Naive thymus-derived CD8-positive, alpha-beta T cell (primary cell): ENCODE measurements at regions not wholly inside any gene's neighbourhood (a gene's known extent, or its start where the extent isn't known, plus 50 kb on each side); places are given as distances from the start of the nearest gene placed in this dataset.

Experiments
- ATAC-seq, 2 donors: fragments of 150-1000 bp; cut with Tn5 transposase in 1 of 2; sonication (Bioruptor Pico), chemical (Tn5 transposase) in 1 of 2; 1 replicate in 1 of 2; 2 replicates in 1 of 2; pipeline ENCODE4 v1.10.0; 2021; ENCODE audit warnings: mild to moderate bottlenecking in 2 of 2, moderate library complexity in 2 of 2
- POLR2A ChIA-PET: fragments of 350-600 bp; sonication (Branson Sonifier 250); formaldehyde crosslinking; loops from one replicate; lab custom pipeline; 2021; ENCODE audit warnings: antibody characterized with exemption; lab: Charles Lee
- DNase-seq, 10 donors: peaks; one replicate each; pipeline versions ENCODE4 v3.0.0 to v3.0.0-alpha.2; 2020 to 2022
- H3K27ac Mint-ChIP-seq, 10 donors: one replicate each; pipeline ENCODE4 v1.8.0; 2020 to 2022; ENCODE audit warnings: mild to moderate bottlenecking in 10 of 10, mixed read lengths in 10 of 10, moderate library complexity in 4 of 10, inconsistent platforms in 1 of 10
- H3K27me3 Mint-ChIP-seq, 5 donors: one replicate each; pipeline ENCODE4 v1.8.0; 2021 to 2022; ENCODE audit warnings: mixed read lengths in 5 of 5
- H3K36me3 Mint-ChIP-seq, 3 donors: one replicate each; pipeline ENCODE4 v1.8.0; 2020 to 2022; ENCODE audit warnings: mixed read lengths in 3 of 3, mild to moderate bottlenecking in 2 of 3, inconsistent platforms in 1 of 3
- H3K4me1 Mint-ChIP-seq, 4 donors: one replicate each; pipeline ENCODE4 v1.8.0; 2021 to 2022; ENCODE audit warnings: mixed read lengths in 4 of 4
- H3K4me3 Mint-ChIP-seq, 10 donors: one replicate each; pipeline ENCODE4 v1.8.0; 2020 to 2022; ENCODE audit warnings: mild to moderate bottlenecking in 10 of 10, mixed read lengths in 10 of 10, moderate library complexity in 6 of 10, inconsistent platforms in 1 of 10
- H3K9me3 Mint-ChIP-seq, 9 donors: one replicate each; pipeline ENCODE4 v1.8.0; 2020 to 2022; ENCODE audit warnings: mixed read lengths in 9 of 9, mild to moderate bottlenecking in 3 of 9, inconsistent platforms in 1 of 9, moderate library complexity in 1 of 9

DNA sequence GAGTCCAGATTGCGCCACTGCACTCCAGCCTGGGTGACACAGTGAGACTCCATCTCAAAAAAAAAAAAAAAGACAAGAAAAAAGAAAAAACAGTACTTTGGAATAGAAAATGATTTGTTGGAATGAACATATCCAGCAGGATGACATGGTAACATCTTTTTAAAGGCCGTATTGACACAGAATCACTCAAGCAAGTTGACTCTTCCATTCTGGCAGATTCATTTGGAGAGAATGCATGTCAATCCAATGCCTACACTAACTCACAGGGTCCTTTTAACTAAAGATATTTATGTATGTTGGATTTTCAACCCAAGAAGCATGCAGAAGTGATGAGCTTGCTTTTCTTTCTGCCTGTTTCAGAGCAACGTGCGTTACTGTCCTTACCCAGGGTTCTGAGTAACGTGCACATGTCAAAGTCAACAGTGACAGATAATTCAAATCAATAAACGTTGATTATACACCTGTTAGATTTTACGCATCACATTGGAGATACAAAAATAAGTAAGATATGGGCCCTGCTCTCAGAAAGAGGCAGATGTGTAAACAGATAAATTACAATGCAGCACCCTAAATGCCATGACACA, 77.1 kb upstream of the FNDC3B start:
- POLR2A ChIA-PET = no interaction called here
- peaks cover 0 to 6% (median 0%) of the 10 kb centered on the region in 4 donors for H3K4me1 Mint-ChIP-seq
- H3K4me3 Mint-ChIP-seq = no peak overlapping the region
- H3K9me3 Mint-ChIP-seq = no peaks in the 10 kb centered on the region
- no peaks in the 10 kb centered on the region for H3K36me3 Mint-ChIP-seq
- peaks cover 0 to 20% (median 8%) of the 10 kb centered on the region in 5 donors for H3K27me3 Mint-ChIP-seq
- DNase-seq (no peak), ATAC-seq (no peak)
- H3K27ac Mint-ChIP-seq = no peak overlapping the region

DNA sequence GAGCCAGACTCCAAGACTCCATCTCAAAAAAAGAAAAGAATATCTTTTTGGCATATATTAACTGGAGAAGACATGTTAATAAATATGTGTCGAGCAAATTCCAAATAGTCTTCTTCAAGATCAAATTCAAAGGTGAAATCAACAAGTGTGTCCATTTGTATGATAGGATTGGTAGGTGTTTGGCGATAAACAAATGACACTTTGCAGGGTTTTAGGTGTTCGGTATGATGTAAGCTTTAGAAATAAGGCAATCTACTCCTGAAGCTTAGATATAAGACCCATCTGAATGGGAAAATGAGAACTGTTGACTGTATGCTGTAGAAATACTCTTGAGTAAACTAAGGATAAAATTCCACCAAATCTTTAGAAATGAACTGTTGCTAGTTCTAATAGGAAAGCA, 75.8 kb upstream of the FNDC3B start:
- ATAC-seq (no peak), DNase-seq (no peak)
- Mint-ChIP-seq H3K9me3 (no peaks in the 10 kb centered on the region), H3K4me3 (no peak overlapping the region), H3K4me1 (peaks cover 0 to 6% (median 0%) of the 10 kb centered on the region in 4 donors), H3K36me3 (no peaks in the 10 kb centered on the region), H3K27ac (no peak overlapping the region), H3K27me3 (peaks cover 0 to 20% (median 4%) of the 10 kb centered on the region in 5 donors)
- POLR2A ChIA-PET = no interaction called here

DNA sequence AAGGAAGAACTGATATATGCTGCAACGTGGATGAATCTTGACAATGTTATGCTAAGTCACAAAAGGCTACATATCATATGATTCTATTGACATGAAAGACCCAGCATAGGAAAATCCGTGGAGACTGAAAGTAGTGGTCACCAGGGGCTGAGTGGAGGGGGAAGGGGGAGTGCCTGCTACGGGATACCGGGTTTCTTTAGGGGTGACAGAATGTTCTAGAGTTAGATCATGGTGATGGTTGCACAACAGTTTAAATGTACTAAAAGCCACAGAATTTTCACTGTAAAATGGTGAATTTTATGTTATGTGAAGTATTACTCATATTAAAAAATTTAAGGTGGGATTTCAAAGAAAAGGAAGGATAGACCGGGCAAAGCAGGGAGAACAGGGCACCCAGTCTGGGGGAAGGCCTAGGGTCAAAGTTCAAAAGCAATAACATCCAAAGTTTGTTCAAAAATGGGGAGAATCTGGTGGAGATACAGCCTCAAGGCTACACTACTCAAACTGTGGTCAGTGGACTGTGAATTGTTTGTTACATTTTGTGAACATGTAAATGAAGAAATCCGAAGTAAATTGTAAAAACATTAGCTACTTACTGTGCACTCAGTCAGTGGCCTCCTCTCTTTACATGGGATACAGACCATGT, 74.2 kb upstream of the FNDC3B start:
- POLR2A ChIA-PET = no interaction called here
- ATAC-seq (no peak), DNase-seq (no peak)
- peaks cover 0 to 13% (median 0%) of the 10 kb centered on the region in 5 donors for H3K27me3 Mint-ChIP-seq
- H3K27ac Mint-ChIP-seq = peak overlapping the region in 1 of 10 donors; percentile 26
- no peaks in the 10 kb centered on the region for H3K36me3 Mint-ChIP-seq
- peaks cover 0 to 6% (median 0%) of the 10 kb centered on the region in 4 donors for H3K4me1 Mint-ChIP-seq
- H3K4me3 Mint-ChIP-seq = no peak overlapping the region
- H3K9me3 Mint-ChIP-seq = peaks cover 0 to 3% (median 0%) of the 10 kb centered on the region in 9 donors

DNA sequence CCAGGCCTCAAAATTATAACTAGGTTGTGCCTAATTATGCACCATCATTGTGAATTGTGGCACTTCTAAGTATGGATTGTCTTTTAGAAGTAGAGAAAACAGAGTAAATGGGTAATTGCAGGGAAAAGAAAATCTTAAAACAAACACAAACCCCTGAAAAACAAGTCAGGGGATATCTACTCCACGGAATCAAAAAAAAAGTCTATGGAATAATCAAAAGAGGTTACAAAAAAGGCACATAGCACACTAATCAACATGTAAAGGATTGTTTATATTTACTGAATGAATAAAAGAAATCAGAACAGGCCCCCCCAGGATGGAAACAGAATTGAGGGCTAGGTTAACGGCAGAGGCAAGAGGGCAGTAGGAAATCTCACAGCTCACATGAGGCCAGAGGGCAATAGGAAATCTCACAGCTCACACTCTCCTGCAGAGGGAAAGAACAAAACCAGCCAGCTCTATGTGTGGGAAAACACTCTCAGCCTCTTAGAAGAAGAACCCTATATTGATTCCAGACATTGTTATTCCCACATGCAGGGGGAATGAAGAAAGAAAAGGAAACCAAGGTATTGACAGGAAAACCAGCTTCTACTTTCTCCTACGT, 72.7 kb upstream of the FNDC3B start:
- POLR2A ChIA-PET = no interaction called here
- H3K9me3 Mint-ChIP-seq = peaks cover 0 to 3% (median 0%) of the 10 kb centered on the region in 9 donors
- H3K27me3 Mint-ChIP-seq = peaks cover 0 to under 1% (median 0%) of the 10 kb centered on the region in 5 donors
- H3K36me3 Mint-ChIP-seq = no peaks in the 10 kb centered on the region
- ATAC-seq (no peak), DNase-seq (no peak)
- H3K27ac Mint-ChIP-seq = no peak overlapping the region
- H3K4me1 Mint-ChIP-seq = no peaks in the 10 kb centered on the region
- no peak overlapping the region for H3K4me3 Mint-ChIP-seq

DNA sequence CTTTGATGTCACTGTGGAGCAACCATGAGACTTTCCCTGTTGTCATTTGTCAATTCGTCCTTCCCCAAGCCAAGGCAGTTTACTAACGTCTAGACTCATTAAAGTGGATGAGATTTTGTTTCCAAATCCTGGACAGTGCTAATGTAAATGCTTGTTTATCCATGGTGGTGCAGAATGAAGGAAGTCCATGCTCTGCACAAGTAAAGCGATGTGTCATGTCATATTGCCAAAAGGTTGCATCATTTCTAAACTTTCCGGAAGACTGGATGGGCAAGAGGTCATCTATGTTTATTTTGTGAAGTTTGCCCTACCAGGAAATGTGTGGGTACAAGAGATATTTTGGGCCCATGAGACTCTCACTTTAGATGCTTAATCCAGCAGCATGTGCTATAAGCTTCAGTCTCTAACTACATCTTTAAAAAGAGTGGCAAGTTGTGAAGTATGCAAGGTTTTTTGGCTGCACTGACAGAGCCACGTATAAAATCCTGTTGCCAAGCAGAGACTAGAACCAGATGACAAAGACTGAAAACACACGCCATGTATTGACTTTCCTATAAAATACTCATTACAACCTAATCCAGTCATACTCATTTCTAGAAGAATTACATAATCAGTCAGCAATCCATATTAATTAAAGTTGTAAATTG, 72.1 kb upstream of the FNDC3B start:
- DNase-seq (no peak), ATAC-seq (no peak)
- peaks cover 0 to 1% (median 0%) of the 10 kb centered on the region in 5 donors for H3K27me3 Mint-ChIP-seq
- no peaks in the 10 kb centered on the region for H3K4me1 Mint-ChIP-seq
- no peaks in the 10 kb centered on the region for H3K36me3 Mint-ChIP-seq
- POLR2A ChIA-PET = no interaction called here
- H3K9me3 Mint-ChIP-seq = peaks cover 0 to 3% (median 0%) of the 10 kb centered on the region in 9 donors
- no peak overlapping the region for H3K27ac Mint-ChIP-seq
- no peak overlapping the region for H3K4me3 Mint-ChIP-seq

DNA sequence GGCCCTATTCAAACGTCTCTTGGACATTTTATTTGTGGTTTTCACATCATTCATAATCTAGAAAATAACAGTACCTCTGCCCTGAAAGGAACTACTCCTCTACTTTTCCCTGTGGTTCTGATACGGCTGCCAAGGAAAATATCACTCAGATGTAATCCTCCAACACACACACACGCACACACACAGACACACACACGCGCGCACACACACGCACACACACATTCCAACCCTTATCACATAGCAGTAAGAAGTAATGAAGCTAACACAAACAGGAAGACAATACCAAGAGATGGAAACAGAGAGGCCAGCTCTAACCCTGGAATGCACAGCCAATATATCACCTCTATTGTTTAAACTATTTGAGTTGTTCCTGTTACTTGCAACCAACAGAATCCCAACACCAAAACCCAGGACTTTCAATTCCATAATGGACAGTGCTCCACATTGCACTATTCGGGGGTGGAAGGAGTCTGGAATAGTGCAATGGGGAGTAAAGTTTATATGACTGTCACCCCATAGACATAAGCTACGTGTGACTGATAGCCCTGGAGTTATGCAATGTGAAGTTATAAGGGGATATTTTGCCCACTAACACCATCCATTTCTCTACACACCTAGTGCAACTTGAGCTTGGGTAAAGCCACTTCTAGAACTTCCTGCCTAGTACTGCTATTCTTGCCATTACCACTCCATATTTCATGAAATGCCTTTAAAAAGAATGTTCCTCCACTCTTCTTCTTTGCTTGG, 71.3 kb upstream of the FNDC3B start:
- no peak overlapping the region for H3K4me3 Mint-ChIP-seq
- DNase-seq = no peak
- no peak for ATAC-seq
- no peak overlapping the region for H3K27ac Mint-ChIP-seq
- POLR2A ChIA-PET = no interaction called here
- H3K9me3 Mint-ChIP-seq = peaks cover 0 to 3% (median 0%) of the 10 kb centered on the region in 9 donors
- no peaks in the 10 kb centered on the region for H3K4me1 Mint-ChIP-seq
- H3K27me3 Mint-ChIP-seq = peaks cover 0 to 1% (median 0%) of the 10 kb centered on the region in 5 donors
- no peaks in the 10 kb centered on the region for H3K36me3 Mint-ChIP-seq

DNA sequence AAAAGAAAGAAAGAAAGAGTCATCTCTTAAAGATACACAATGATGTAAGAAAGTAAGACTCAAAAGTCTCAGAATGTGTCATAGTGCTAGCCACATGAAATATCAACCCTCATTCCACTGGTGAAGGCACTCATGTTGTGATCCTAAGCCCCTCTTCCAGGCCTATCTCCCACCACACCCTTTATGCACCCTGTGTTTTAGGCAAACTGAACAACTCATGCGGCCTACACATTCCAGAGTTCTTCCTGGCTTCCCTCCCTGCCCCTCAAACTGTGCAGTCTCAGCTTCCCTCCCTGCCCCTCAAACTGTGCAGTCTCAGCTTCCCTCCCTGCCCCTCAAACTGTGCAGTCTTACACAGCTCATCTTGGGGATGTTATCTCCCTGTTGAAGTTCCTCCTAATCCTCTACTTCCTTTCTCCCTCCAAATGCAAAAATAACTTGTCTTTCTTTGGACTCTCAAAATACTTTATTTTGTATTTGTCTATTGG, 69.0 kb upstream of the FNDC3B start:
- peaks cover 0 to 4% (median 0%) of the 10 kb centered on the region in 5 donors for H3K27me3 Mint-ChIP-seq
- H3K4me3 Mint-ChIP-seq = no peak overlapping the region
- ATAC-seq = no peak
- no peaks in the 10 kb centered on the region for H3K4me1 Mint-ChIP-seq
- peaks cover 0 to 3% (median 0%) of the 10 kb centered on the region in 9 donors for H3K9me3 Mint-ChIP-seq
- DNase-seq = no peak
- POLR2A ChIA-PET = no interaction called here
- H3K36me3 Mint-ChIP-seq = no peaks in the 10 kb centered on the region
- no peak overlapping the region for H3K27ac Mint-ChIP-seq

DNA sequence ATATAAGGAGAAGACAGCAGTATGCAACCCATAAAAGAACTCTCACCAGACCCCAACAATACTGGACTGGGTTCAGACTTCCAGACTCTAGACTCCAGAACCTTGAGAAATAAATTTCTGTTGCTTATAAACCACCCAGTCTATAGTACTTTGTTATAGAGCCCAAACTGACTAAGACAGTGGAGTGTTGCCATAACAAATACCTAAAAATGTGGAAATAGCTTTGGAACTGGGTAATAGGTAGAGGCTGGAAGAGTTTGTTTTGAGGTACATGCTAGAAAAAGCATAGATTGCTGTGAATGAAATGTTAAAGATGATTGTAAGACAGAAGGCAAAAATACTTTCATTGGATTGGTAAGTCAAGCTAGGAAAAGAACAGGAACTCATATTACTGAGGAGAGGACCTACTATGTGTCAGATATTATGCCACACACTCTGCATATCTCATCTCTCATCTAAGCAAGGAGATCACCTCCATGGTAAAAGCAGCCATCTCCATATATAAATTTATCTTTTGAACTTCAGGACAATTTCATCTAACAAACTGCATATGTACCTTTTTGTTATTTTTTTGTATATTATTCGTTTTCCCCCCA, 67.4 kb upstream of the FNDC3B start:
- Mint-ChIP-seq H3K36me3 (no peaks in the 10 kb centered on the region), H3K4me3 (no peak overlapping the region), H3K27me3 (peaks cover 0 to 4% (median 0%) of the 10 kb centered on the region in 5 donors), H3K27ac (no peak overlapping the region), H3K4me1 (no peaks in the 10 kb centered on the region), H3K9me3 (peaks cover 0 to 3% (median 0%) of the 10 kb centered on the region in 9 donors)
- no peak for ATAC-seq
- no peak for DNase-seq
- POLR2A ChIA-PET = no interaction called here

DNA sequence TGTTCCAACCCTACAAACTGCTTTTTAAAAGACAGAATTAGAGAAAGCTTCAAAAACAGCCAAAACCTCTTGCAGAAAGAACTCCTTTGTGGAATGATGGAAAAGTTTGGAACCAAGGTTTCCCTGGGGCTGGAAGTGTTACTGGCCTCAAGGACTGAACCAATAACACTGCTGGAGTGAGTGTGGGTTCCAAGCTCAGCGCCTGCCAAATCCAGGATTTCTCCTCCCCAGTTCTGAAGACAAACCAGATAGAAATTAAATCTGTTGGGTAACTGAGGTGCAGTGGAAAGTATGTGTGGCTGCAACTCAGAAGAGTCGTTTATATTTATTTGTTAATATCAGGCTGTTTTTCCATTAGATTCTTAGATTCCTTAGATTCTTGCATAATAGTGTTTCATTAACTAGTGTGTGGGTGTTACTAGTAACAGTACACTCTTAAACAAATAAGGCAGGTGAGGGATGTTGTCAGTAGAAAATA, 66.5 kb upstream of the FNDC3B start:
- POLR2A ChIA-PET = no interaction called here
- Mint-ChIP-seq H3K27ac (no peak overlapping the region), H3K27me3 (peaks cover 0 to 4% (median 0%) of the 10 kb centered on the region in 5 donors), H3K4me1 (peaks cover 0 to 4% (median 0%) of the 10 kb centered on the region in 4 donors), H3K36me3 (no peaks in the 10 kb centered on the region), H3K4me3 (no peak overlapping the region), H3K9me3 (peaks cover 0 to 3% (median 0%) of the 10 kb centered on the region in 9 donors)
- no peak for DNase-seq
- no peak for ATAC-seq

DNA sequence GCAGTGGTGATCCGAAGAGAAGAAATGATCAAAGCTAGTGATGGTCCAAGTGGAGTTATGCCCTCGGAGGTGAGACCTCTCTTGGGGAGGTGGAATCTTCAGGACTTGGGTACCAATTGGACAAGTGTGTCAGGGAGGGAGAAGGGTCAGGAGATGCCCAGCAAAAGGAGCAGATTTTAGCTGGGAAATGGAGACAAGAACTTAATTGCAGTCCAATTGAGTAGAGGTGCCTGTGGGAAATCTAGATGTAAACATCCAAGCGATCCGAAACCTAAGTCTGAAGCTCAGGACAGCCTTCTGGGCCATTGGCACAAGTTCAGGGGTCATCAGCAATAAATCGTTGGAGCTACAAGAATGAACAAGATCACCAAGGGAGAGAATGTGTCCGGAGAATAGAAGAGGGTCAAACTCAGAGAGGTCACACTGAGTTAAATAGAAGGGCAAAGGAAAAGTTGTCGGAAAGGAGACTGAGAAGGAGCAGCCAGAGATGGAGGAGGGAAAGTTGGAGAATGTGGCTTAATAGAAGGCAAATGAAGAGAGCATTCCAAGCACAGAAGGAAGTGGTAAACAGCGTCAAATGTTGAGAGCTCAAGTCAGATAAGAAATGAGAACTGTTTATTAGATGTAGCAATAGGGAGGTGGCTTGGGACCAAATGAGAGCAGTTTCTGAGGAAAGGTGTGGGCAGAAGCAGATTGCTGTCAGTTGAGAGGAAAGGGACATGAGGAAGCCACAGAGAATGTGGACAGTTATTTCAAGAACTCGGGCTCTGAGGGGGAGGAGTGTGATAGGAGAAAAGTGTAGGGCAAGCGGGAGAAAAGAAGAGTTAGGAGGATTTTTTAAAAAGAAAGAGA, 64.2 kb upstream of the FNDC3B start:
- Mint-ChIP-seq H3K9me3 (peaks cover 0 to 3% (median 0%) of the 10 kb centered on the region in 9 donors), H3K36me3 (no peaks in the 10 kb centered on the region), H3K4me1 (peaks cover 0 to 9% (median under 1%) of the 10 kb centered on the region in 4 donors), H3K27ac (no peak overlapping the region), H3K27me3 (peaks cover 0 to 4% (median 0%) of the 10 kb centered on the region in 5 donors), H3K4me3 (no peak overlapping the region)
- DNase-seq (no peak), ATAC-seq (no peak)
- POLR2A ChIA-PET = interaction anchor here (0.5 kb wide), 1 partner anchor 27 kb away, joined by 4 read pairs; no protein-coding TSS in a partner anchor

DNA sequence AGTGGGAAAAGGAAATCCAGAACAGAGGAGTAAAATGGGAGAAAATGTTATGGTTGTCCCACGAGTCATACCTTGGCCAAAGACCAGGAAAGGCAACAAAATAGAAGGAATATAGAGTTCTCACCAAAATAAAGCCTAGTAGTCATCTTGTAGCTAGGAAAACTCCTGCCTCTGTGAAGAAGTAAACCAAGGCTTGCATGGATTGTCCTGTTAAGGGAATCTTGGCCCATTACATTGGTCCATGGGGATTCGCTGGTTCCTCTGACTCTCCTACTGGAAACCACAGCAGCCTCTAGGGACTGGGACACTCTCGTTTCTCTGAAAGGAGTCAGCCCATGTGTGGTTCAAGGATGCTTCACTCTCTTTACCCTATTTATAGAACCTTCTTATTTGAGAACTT, 62.9 kb upstream of the FNDC3B start:
- H3K27me3 Mint-ChIP-seq = peaks cover 0 to 4% (median 0%) of the 10 kb centered on the region in 5 donors
- no peak for ATAC-seq
- POLR2A ChIA-PET = no interaction called here
- H3K36me3 Mint-ChIP-seq = no peaks in the 10 kb centered on the region
- DNase-seq = no peak
- H3K4me3 Mint-ChIP-seq = no peak overlapping the region
- no peak overlapping the region for H3K27ac Mint-ChIP-seq
- peaks cover 2 to 19% (median 7%) of the 10 kb centered on the region in 4 donors for H3K4me1 Mint-ChIP-seq
- peaks cover 0 to 3% (median 0%) of the 10 kb centered on the region in 9 donors for H3K9me3 Mint-ChIP-seq
